ENCODE measurements at regions not wholly inside any gene's neighbourhood (a gene's known extent, or its start where the extent isn't known, plus 50 kb on each side); places are given as distances from the start of the nearest gene placed in this dataset.

DNA sequence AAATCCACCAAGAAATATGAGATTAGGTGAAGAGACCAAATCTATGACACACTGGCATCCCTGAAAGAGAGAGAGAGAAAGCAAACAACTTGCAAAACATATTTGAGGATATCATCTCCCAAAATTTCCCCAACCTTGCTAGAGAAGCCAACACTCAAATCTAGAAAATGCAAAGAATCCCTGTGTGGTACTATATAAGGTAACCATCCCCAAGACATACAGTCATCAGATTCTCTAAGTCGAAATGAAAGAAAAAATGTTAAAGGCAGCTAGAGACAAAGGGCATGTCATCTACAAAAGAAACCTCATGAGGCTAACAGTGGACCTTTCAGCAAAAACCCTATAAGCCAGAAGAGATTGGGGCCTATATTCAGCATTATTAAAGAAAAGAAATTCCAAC is 622.1 kb upstream of the LMCD1 start:
- TF ChIP-seq CTCF (IDR thresholded peaks at IDR 0.05; ENCODE audit: insufficient read depth, low read length) (no peak), POLR2AphosphoS5 (IDR thresholded peaks at IDR 0.05; ENCODE audit: low read depth) (no peak)

Measured in HL-60 (cell line).